ENCODE measurements at regions not wholly inside any gene's neighbourhood (a gene's known extent, or its start where the extent isn't known, plus 50 kb on each side); places are given as distances from the start of the nearest gene placed in this dataset.

DNA sequence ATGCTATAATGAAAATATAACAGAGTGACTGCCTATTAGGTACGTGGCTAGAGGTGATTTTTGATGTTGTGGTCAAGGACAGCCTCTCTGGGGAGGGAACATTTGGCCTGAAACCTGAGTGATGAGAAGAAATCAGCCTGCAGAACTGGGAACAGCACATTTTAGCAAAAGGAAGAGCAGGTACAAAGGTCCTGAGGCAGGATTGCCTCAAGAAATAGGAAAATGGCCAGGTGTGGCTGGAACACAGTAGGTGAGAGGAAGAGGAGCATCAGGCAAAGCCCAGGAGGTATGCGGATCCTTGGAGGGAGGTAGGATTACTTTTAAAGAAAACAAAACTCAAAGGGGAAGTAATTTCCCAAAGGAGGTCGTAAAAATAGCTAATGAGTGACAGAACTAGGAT is 582.9 kb downstream of the MED13L start:
- TF ChIP-seq, protein P1, sequence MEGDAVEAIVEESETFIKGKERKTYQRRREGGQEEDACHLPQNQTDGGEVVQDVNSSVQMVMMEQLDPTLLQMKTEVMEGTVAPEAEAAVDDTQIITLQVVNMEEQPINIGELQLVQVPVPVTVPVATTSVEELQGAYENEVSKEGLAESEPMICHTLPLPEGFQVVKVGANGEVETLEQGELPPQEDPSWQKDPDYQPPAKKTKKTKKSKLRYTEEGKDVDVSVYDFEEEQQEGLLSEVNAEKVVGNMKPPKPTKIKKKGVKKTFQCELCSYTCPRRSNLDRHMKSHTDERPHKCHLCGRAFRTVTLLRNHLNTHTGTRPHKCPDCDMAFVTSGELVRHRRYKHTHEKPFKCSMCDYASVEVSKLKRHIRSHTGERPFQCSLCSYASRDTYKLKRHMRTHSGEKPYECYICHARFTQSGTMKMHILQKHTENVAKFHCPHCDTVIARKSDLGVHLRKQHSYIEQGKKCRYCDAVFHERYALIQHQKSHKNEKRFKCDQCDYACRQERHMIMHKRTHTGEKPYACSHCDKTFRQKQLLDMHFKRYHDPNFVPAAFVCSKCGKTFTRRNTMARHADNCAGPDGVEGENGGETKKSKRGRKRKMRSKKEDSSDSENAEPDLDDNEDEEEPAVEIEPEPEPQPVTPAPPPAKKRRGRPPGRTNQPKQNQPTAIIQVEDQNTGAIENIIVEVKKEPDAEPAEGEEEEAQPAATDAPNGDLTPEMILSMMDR (IDR thresholded peaks at IDR 0.05; ENCODE audit: low read depth, low read length), result no peak
- H3K4me3 ChIP-seq (replicated peaks in 1 of 2; ENCODE audit: low read depth in 2 of 2, low read length in 2 of 2), result no peak overlapping the region
- no peak for DNase-seq (ENCODE audit: low read depth in 2 of 2)

DNA sequence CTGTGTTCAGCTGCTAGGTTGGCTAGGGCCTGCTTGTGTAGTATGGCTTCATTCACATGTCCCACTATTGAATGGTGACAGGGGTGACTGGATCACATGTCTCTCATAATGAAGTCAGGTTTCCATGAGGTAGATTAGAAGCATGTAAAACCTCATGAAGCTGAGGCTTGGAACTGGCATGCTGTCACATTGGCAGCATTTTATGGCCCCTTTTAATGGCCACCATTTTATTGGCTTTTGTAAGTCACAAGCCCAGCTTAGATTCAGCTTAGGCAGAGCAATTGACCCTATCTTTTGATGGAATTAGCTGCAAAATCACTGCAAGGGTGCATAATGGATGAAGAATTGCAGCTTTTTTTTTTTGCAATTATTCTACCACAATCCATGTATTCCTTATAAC is 583.5 kb downstream of the MED13L start:
- H3K4me3 ChIP-seq (replicated peaks in 1 of 2; ENCODE audit: low read depth in 2 of 2, low read length in 2 of 2), result no peak overlapping the region
- TF ChIP-seq, protein P1 (IDR thresholded peaks at IDR 0.05; ENCODE audit: low read depth, low read length), result no peak
- DNase-seq (ENCODE audit: low read depth in 2 of 2), result no peak

DNA sequence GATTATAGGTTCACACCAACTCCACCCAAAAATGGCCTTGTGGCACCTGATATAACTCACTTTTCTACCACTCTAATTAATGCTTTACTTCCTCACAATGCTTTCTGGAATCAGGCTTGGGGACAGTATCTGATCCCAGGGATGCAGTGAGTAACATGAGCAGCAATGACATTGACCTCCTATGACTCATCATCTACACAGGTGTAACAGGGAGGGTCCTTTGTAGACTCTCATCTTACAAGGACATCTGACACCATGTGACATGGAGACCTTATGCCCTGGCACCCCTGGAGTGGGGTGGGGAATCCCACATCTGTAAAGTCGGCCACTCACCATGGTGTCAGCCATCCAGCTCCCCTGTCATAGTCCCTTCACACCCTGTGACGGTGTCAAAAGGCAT is 586.4 kb downstream of the MED13L start:
- TF ChIP-seq, protein P1 (IDR thresholded peaks at IDR 0.05; ENCODE audit: low read depth, low read length), result no peak
- H3K4me3 ChIP-seq (replicated peaks in 1 of 2; ENCODE audit: low read depth in 2 of 2, low read length in 2 of 2), result no peak overlapping the region
- DNase-seq (ENCODE audit: low read depth in 2 of 2), result no peak

DNA sequence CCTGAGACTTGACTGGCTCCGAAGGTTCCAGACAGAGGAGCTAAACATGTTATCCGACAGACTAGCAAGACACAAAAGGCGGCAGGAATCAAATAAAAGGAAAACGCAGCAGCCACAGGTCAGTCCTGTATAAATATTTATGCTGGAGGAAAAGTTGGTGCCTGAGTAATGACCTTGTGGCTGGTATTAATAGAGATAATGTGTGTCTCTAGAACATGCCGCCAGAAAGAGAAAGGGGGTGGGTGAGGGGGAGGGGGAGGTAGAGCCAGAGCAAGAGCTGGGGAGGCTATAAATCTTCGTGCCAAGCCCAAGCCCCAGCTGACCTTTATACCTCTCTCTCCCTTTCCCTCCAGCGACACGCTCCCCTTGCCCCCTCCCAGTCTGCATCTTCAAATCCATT is 590.4 kb downstream of the MED13L start:
- DNase-seq (ENCODE audit: low read depth in 2 of 2), result no peak
- H3K4me3 ChIP-seq (replicated peaks in 1 of 2; ENCODE audit: low read depth in 2 of 2, low read length in 2 of 2), result no peak overlapping the region
- TF ChIP-seq, protein P1 (IDR thresholded peaks at IDR 0.05; ENCODE audit: low read depth, low read length), result no peak

DNA sequence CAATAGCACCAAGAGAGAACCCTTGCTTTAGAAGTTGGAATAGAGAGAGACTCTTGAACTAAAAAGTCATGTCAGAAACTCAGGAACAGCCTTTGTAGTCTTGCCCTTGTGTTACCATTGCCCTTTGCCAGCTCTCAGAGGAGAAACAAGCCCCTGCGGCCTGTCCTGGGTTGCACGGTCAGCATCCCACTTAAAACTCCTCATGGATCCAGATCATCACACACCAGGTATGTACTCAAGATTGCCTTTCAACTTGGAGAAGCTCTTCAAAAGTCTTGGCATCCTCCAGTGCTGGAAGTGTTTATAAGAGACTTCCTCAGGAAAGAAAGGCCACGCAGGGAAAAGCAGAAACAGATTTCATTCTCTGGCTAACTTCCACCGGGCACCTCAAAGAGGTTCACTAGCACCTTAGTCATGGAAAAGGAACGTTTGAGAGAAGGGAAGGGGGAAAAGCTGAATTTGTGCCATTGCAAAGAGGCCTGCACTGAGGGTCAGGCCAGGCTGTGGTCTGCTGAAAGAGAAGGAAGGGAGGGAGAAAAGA is 594.2 kb downstream of the MED13L start:
- H3K4me3 ChIP-seq (replicated peaks in 1 of 2; ENCODE audit: low read depth in 2 of 2, low read length in 2 of 2), result no peak overlapping the region
- no peak for DNase-seq (ENCODE audit: low read depth in 2 of 2)
- TF ChIP-seq, protein P1 (IDR thresholded peaks at IDR 0.05; ENCODE audit: low read depth, low read length), result no peak

DNA sequence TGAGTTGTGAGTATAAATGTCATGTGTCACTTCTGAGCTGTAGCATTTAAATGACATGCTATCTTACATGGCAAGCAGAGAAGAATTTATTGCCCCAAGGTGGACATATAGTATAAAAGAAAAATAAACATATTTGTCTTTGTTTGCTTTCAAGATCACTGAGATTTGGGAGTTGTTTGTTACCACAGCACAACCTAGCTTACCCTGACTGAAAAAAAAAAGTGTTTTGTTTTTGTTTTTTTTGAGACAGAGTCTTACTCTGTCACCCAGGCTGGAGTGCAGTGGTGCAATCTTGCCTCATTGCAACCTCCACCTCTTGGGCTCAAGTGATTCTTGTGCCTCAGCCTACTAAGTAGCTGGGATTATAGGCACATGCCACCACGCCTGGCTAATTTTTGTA is 596.5 kb downstream of the MED13L start:
- H3K4me3 ChIP-seq (replicated peaks in 1 of 2; ENCODE audit: low read depth in 2 of 2, low read length in 2 of 2), result no peak overlapping the region
- TF ChIP-seq, protein P1 (IDR thresholded peaks at IDR 0.05; ENCODE audit: low read depth, low read length), result no peak
- no peak for DNase-seq (ENCODE audit: low read depth in 2 of 2)

DNA sequence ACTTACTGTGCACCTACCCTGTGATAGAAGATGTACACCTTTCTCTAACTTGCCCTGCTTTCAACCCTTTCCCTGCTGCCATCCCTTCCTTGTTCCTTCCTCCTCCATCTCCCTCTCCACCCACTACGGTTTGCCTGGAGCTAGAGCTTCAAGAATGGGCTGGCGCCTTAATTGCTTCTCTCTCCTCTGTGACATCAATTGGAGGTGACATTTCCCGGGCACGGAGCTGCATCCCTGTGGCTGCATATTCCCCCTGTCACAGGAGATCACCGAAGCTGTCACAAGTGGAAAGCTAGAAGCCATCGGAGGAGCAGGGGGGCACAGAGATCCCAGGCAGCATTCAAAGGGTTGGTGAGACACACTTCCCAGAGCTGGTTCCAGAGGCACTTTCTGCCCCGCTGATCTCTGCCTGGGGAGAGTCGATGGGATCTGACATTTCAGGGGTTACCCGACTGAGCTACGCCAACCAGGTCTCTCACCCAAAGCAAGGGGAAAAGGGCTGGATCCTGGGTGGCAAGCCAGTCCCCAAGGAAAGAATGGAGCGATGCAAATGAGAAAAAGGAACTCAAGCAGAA is 604.9 kb downstream of the MED13L start:
- TF ChIP-seq, protein P1 (IDR thresholded peaks at IDR 0.05; ENCODE audit: low read depth, low read length), result no peak
- DNase-seq (ENCODE audit: low read depth in 2 of 2), result no peak
- H3K4me3 ChIP-seq (replicated peaks in 1 of 2; ENCODE audit: low read depth in 2 of 2, low read length in 2 of 2), result no peak overlapping the region
